Muscle of arm (tissue), 1 donor: ENCODE measurements at regions not wholly inside any gene's neighbourhood (a gene's known extent, or its start where the extent isn't known, plus 50 kb on each side); places are given as distances from the start of the nearest gene placed in this dataset.
"Not testable (repeated sequence)": the region's sequence is repeated elsewhere in the genome, so short reads cannot be mapped to it uniquely, and the experiment has no call there.

ENCODE experiments used
- DNase-seq: peaks from one replicate; pipeline ENCODE4 v3.0.0-alpha.2; 2013

GRCh38 chr2:87263868-87264518, 242.3 kb upstream of the PLGLB1 start:
- DNase-seq: not testable (repeated sequence)

GRCh38 chr2:87275192-87275591, 253.5 kb upstream of the PLGLB1 start:
- not testable (repeated sequence) for DNase-seq

DNA sequence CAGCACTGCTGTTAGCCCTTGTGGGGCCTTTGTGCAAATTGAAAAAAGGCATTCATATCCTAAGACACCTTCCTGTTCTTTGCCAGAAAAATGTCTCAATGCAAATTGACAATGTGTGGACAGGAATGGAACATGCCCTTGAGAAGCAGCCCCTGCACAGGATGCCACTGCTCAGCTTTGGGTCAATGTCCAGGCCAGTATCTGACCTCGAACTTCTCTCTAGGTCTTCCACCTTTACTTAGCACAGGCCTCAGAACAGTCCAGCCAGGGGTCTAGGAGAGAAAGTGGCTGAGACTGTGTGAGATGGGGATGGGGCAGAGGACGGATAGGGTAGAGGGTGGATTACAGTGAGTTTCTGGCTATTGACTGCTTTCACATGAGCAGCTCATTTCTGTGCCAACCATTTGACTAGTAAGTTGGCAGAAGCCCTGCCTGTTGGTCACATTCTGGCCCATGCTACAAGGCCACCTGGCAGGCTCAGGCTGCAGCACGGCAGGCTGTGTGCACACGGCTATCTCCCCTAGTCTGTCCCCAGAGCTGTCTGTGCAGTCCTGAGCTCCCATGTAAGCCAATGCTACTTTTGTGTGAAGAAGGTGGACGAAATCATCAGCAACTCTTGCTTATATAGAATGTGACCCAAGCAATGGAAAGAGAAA, 254.5 kb upstream of the PLGLB1 start:
- DNase-seq: not testable (repeated sequence)

GRCh38 chr2:87276673-87277072, 255.0 kb upstream of the PLGLB1 start:
- DNase-seq: not testable (repeated sequence)

DNA sequence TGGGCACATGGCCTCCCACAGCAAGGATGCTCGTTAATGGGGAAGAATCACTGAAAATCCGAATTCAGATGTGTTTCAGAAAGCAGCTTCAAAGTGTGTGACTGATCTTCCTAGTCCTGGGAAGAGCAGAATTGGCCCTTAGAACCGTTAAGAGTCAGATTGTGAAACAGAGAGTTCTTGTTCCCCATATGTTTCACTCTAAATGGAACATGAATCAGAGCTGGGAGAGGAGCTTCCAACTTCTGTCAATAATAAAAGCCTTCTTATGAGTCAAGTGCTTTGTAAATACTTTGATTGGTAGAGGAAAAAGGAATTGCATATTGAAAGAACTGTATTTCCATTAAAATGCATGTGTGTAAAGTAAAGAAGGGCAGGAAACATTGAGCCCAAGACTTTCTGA, 256.1 kb upstream of the PLGLB1 start:
- DNase-seq: not testable (repeated sequence)

GRCh38 chr2:87280596-87281355, 259.1 kb upstream of the PLGLB1 start:
- not testable (repeated sequence) for DNase-seq

- DNase-seq: not testable (repeated sequence)
Observed at GRCh38 chr2:87283735-87284470, 262.3 kb upstream of the PLGLB1 start.

- DNase-seq: not testable (repeated sequence)
Observed at GRCh38 chr2:87284471-87284772, 262.8 kb upstream of the PLGLB1 start.

DNA sequence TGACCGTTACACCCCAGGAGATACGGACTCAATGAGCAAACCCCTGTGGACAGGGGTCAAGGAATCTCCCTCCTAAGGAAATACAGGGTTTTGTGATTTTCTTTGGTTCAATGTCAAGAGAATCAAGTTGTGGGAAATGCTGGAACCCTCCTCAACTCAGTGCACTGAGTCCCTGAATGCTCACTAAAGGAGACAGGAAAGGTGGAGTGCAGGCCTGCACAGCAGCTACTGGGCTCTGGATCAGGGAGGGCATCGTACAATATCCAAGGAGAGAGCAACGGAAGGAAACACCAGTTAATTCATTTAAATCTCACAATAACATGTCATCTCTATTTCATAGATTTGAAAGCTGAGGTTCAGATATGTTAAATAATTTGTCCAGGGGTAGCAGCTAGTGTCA, 263.5 kb upstream of the PLGLB1 start:
- DNase-seq: not testable (repeated sequence)

DNA sequence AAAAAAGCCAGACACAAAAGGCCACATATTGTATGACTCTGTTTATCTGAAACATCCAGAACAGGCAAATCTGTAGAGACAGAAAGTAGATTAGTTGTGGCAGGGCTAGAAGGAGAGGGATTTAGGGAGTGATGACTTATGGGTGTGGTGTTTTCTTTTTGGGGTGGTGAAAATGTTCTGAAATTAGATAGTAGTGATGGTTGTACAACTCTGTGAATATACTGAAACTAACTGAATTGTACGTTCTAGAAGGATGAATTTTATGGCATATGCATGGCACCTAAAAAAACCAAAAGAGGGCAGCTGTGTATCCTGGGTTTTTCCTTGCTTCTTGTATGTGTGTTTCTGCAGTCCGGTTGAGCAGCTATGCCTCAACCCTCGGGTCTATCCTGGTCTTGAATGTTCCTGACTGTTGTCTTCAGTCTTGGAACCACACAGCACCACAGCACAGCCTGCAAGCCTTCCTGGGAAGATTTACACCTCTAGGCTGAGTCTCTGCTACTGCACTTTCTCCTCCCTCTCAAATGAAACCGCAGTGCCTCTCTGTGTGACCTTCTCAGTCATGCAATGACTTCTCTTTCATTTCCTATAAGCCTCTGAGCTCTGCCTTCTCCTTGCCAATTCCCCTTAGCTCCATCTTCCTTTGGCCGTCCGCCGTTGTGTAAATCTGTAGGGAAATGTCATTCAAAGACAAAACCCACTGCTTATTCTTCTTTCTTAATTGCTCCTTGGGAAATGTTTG, 269.1 kb upstream of the PLGLB1 start:
- DNase-seq: not testable (repeated sequence)

GRCh38 chr2:87291400-87292200, 270.0 kb upstream of the PLGLB1 start:
- not testable (repeated sequence) for DNase-seq

DNA sequence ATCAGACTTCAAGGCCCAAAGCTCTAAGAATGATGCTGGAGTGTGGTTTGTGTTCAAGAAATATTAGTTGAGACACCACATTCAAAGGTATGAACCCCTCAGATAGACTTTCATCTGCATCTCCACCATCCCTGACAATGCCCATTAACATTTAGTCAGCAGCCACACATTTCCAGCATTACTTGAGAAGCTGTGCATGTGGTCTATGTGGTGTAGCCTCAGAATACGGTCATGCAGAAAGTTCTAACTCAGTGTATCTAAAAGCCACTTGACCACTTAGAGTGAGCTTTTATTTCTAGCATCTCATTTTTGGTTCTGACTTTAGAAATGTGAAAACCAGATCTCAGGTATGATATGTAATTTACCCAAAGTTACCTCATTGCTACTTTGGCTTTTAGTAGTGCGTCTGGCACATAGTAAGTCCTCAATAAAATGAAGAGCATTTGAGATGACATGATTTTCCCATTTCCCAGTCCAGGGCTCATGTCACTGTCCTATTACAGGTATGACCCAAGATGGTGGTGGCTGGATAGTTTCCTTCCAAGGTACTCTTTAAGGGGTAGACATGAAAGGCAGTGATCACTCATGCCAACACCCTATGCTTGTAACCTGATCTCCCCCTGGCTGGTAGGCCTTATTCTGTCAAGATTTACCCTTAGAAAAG, 272.4 kb upstream of the PLGLB1 start:
- not testable (repeated sequence) for DNase-seq

- DNase-seq: not testable (repeated sequence)
Observed at GRCh38 chr2:87295135-87295534, 273.5 kb upstream of the PLGLB1 start.

- DNase-seq: not testable (repeated sequence)
Observed at GRCh38 chr2:87301349-87301748, 279.7 kb upstream of the PLGLB1 start.

- DNase-seq: not testable (repeated sequence)
Observed at GRCh38 chr2:87301871-87302270, 280.2 kb upstream of the PLGLB1 start.

DNA sequence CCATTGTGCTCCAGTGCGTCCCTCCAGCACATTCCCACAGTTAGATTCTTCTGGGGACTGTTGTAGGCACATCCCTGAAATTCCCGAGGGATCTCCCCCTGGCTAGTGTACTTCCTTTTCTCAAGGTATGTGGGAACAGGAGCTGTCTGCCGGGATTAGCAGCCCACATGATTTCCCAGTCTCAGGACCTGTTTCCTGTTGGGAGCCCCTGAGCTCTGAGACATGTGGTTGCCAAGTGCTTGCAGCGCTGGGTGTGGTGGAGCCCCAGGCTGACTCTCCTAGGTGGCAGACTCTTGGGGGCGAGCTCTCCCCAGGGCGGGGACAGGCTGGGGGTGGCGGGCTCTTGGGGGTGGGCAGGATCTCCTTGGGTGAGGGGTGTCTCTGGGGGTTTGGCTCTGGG, 287.0 kb upstream of the PLGLB1 start:
- not testable (repeated sequence) for DNase-seq

DNA sequence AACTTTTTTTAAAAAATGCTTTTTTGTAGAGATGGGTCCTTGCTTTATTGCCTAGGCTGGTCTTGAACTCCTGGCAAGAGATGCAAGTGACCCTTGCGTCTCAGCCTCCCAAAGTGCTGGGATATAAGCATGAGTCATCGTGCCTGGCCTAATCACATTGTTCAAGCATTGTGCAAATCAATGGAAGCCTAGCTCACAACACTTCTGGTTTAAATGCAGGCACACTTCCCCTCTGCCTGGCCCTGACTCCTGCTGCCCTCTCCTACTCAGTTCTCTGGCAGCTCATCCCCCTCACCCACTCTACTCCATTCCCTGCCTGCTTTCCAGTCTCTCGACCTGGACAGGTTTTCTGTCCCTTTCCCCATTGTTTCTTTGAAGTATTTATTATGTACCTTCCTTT, 288.1 kb upstream of the PLGLB1 start:
- DNase-seq: not testable (repeated sequence)

- DNase-seq: not testable (repeated sequence)
Observed at GRCh38 chr2:87311896-87312441, 290.3 kb upstream of the PLGLB1 start.

DNA sequence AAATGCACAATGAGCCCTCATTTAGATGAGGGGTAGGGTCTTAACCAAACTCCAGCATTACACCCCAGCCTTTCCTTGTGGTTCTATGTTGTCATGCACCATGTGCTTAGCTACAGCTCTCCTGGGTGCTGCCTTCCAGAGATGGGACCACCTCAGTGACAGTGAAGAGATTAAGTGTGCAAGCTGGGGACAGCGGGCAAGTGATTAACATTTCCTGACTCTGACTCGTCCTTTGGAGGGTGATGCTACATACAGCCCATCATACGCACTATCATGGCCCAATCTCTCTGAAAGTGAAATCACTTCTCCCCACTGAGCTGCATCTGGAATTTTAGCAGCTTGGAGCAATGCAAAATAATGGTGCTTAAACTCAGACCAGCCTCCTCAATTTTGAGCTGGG, 293.0 kb upstream of the PLGLB1 start:
- not testable (repeated sequence) for DNase-seq
